ENCODE measurements at regions not wholly inside any gene's neighbourhood (a gene's known extent, or its start where the extent isn't known, plus 50 kb on each side); places are given as distances from the start of the nearest gene placed in this dataset.

DNA sequence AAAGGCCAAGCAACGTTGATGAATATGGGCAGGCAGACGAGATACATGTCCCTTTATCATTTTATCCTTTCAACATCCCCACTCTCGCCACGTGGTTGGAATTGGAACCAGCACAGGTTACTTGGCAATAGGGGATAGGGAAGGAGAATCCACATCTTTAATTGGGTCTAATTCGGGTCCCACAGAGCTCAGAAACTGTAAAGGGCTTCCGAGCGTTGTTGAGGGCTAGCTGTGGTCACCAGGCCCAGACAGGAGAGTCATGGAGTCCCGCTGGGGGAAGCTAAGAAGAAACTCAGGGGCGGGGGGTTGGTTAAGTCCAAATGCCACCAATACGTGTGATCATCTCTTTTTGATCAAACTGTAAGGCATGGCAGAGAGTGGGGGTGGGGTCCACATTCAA is 271.3 kb upstream of the ZFHX3 start:
- TF ChIP-seq POLR2A (IDR thresholded peaks at IDR 0.05; ENCODE audit: low read length) (no peak), GATA1 (IDR thresholded peaks at IDR 0.05; ENCODE audit: low read depth, low read length) (no peak)
